ENCODE measurements at regions not wholly inside any gene's neighbourhood (a gene's known extent, or its start where the extent isn't known, plus 50 kb on each side); places are given as distances from the start of the nearest gene placed in this dataset.

DNA sequence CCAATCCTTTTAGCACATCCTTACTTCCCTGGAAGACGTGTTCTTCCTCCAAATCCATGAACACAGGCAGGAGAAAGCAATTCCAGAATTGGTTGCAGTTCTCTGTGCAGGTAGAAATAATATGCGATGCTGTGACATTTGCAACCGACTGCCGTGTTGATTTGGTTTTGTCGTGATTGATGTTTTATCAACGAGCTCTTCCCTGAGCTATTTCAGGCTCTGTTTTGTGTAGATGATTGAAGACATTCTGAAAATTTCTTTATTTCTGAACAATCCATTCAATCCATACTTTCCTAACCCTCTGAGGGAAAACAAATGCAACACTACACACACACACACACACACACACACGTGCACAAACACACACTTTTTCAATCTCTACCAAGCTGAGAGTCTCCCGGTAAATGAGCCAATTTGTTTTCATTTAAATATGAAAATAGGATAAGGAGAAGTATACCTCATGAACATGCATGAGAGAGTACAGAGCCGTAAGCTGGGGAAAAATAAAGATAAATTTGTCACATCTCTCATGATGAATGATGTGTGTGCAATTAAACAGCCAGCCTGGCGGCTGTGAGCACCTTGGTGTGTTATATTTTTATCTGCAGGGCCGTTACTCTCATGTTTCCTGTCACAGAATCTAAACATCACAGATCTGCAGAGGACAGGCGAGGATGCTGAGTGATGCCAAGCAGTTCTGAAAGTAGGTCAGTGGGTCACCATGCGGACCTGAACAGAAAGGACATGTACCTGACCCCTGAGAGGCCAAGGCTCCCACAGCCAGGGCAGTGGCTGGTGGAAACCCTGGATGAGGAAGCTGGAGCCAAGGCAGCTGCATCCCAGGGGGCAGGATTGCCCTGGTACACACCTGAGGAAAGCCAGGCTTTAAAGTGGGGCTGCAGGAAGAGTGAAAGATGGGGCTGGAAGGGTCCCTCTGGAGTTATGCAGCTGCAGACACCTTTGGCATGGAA, 64.8 kb downstream of the PDCL3 start:
- H3K4me3 ChIP-seq, result no peak overlapping the region
- H3K9ac ChIP-seq, result no peak overlapping the region
- H3K27me3 ChIP-seq, result no peaks in the 10 kb centered on the region
- TF ChIP-seq Cebpa-rat (IDR thresholded peaks at IDR 0.05), result no peak
- H3K9me3 ChIP-seq, result no peaks in the 10 kb centered on the region
- no peaks in the 10 kb centered on the region for H3K36me3 ChIP-seq
- peaks cover 30% of the 10 kb centered on the region for H3K4me1 ChIP-seq
- H4K20me1 ChIP-seq, result no peaks in the 10 kb centered on the region
- H3K27ac ChIP-seq, result no peak overlapping the region
- H3K4me2 ChIP-seq, result peak overlapping the region; percentile 72

DNA sequence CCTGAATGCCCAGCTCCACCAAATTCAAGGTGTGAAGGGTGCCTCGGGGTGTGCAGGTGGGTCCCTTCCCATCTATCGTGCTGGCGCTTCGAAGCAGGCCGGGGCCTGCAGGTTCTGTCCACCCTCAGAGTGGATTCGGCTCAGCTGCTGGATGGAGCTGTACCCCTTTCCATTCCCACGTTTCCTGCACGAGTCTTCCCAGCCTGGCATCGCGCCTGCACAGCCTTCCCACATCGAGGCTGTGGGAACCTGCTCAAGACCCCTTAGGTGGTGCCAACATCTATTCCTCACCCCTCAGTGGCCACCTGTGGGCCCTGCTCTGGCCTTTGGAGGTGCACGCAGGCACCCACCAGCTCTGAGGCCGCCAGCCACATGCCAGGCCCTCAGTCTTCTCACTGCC, 65.7 kb downstream of the PDCL3 start:
- Histone ChIP-seq H3K27ac (no peak overlapping the region), H3K9ac (no peak overlapping the region), H3K36me3 (no peaks in the 10 kb centered on the region), H3K27me3 (no peaks in the 10 kb centered on the region), H3K4me2 (peak overlapping the region; percentile 72), H4K20me1 (no peaks in the 10 kb centered on the region), H3K4me1 (peaks cover 30% of the 10 kb centered on the region), H3K4me3 (no peak overlapping the region), H3K9me3 (no peaks in the 10 kb centered on the region)
- TF ChIP-seq Cebpa-rat (IDR thresholded peaks at IDR 0.05), result no peak

DNA sequence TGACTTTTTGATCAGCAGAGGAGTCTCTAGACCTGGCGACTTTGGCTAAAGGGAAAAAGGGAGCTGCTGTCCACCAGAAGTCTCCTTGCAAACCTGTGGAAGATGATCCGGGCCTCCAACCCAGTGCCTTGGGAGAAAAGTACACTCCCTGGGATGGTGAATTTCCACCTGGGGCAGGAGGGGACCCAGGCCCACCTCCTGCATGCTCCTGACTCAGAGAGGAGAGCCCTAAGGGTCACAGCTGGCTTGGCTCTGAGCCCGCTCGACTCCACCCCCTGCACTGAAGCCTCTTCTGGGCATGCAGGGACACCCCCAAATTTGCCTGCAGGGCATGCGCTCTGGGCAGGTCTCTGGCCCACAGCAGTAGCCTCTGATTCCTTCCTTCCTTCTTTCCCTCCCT, 66.5 kb downstream of the PDCL3 start:
- no peaks in the 10 kb centered on the region for H4K20me1 ChIP-seq
- H3K36me3 ChIP-seq, result no peaks in the 10 kb centered on the region
- peaks cover 30% of the 10 kb centered on the region for H3K4me1 ChIP-seq
- H3K27ac ChIP-seq, result no peak overlapping the region
- no peak overlapping the region for H3K9ac ChIP-seq
- TF ChIP-seq Cebpa-rat (IDR thresholded peaks at IDR 0.05), result no peak
- H3K4me3 ChIP-seq, result no peak overlapping the region
- H3K27me3 ChIP-seq, result no peaks in the 10 kb centered on the region
- no peaks in the 10 kb centered on the region for H3K9me3 ChIP-seq
- H3K4me2 ChIP-seq, result no peak overlapping the region

DNA sequence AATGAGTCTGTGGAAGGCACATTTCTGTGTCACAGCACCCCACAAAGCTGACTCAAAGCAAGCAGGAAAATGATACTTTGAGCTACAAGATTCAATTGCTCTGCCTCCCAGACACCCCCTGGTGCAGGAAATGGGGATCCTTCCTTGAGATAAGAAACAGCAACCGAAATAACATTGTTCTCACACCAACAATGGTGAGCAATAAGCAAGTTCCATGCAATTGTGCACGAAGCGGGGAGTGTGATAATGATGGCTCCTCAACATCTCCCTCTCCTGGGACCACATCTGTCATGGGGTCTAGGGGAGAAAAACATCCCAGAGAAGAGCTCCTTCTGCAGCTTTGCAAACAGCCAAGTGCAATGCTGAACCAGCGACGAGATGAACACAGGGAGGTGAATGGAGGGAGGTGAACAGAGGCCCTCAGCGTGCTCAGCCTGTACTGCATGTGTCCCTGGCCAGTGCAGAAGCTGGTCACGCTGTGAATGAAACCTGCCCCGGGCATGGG, 67.7 kb downstream of the PDCL3 start:
- no peak overlapping the region for H3K4me2 ChIP-seq
- peaks cover 30% of the 10 kb centered on the region for H3K4me1 ChIP-seq
- no peak overlapping the region for H3K9ac ChIP-seq
- H3K4me3 ChIP-seq, result no peak overlapping the region
- H3K36me3 ChIP-seq, result no peaks in the 10 kb centered on the region
- no peaks in the 10 kb centered on the region for H3K27me3 ChIP-seq
- no peak overlapping the region for H3K27ac ChIP-seq
- H4K20me1 ChIP-seq, result no peaks in the 10 kb centered on the region
- no peak for TF ChIP-seq Cebpa-rat (IDR thresholded peaks at IDR 0.05)
- no peaks in the 10 kb centered on the region for H3K9me3 ChIP-seq

DNA sequence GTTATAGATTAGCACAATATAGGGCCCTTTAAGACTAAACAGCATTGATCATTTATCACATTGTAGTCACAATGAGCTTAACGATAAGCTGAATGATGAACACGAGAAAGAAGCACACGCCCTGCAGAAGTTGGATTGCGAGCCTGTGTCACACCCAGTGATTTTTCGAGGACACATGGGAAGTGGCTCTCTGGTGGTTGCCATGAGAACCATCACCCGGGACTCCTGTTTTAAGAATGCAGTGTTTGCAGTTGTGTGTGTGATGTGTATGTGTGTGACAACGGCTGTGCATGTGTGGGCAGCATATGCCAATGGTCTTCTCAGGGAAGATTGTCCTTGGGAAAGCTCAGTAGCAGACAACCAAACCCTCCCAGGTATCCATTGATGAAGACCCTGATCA, 69.2 kb downstream of the PDCL3 start:
- Histone ChIP-seq H3K9me3 (no peaks in the 10 kb centered on the region), H3K4me2 (no peak overlapping the region), H3K27me3 (no peaks in the 10 kb centered on the region), H3K4me1 (peaks cover 29% of the 10 kb centered on the region), H3K36me3 (no peaks in the 10 kb centered on the region), H4K20me1 (no peaks in the 10 kb centered on the region), H3K27ac (no peak overlapping the region), H3K9ac (no peak overlapping the region), H3K4me3 (no peak overlapping the region)
- no peak for TF ChIP-seq Cebpa-rat (IDR thresholded peaks at IDR 0.05)

DNA sequence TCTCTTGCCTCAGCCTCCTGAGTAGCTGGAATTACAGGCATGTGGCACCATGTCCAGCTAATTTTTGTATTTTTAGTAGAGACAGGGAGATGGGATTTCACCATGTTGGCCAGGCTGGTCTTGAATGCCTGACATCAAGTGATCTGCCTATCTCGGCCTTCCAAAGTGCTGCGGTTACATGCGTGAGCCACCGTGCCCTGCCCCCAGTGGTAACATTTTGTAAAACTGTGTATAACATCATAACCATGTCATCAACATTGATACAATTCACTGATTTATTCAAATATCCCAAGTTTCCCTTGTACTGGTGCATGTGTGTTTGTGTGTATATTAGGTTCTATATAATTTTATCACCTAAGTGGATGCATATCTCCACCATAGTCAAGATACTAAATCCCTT, 70.0 kb downstream of the PDCL3 start:
- H3K9ac ChIP-seq, result no peak overlapping the region
- H3K27ac ChIP-seq, result no peak overlapping the region
- no peaks in the 10 kb centered on the region for H4K20me1 ChIP-seq
- no peaks in the 10 kb centered on the region for H3K36me3 ChIP-seq
- no peak for TF ChIP-seq Cebpa-rat (IDR thresholded peaks at IDR 0.05)
- H3K4me3 ChIP-seq, result no peak overlapping the region
- H3K4me1 ChIP-seq, result peaks cover 21% of the 10 kb centered on the region
- H3K4me2 ChIP-seq, result no peak overlapping the region
- H3K9me3 ChIP-seq, result no peaks in the 10 kb centered on the region
- no peaks in the 10 kb centered on the region for H3K27me3 ChIP-seq

DNA sequence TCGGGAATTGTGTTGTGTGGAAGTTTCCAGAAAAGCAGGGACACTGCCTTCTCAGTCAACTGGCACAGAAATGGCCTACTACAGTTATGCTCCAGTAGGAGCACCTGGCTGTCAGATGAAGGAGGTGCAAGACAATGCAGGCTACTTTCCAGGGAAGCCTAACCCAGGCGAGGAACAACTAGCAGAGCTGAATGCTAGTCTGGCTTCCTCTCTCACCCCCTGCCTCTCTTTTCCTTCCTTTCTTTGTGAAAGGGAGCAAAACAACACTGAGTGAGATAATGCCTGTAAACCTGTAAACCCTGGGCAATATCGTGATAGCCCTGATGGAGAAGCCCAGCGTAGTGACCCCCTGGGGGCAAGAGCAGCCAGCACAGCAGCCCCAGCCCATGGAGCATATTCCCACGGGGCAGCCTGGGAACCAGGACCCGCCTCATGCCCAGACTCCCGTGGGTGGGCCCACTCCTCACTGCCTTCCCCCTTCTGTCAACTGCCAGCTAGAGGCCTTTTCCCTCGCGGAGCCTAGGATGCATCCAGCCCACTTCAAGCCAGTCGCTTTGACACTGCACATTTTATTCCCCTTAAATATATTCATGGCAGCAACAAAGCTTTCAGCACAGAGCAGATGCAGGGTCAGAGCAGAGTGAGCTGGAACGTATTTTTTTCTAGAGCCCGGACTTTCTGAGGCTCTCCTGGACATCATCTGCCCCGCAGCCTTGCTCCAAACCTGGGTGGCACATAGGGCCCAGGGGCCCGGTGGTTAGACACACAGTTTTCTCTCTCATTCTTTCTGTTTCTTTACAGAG, 77.0 kb downstream of the PDCL3 start:
- H3K36me3 ChIP-seq, result no peaks in the 10 kb centered on the region
- H3K27me3 ChIP-seq, result no peaks in the 10 kb centered on the region
- no peak overlapping the region for H3K9ac ChIP-seq
- no peak overlapping the region for H3K4me3 ChIP-seq
- no peak for TF ChIP-seq Cebpa-rat (IDR thresholded peaks at IDR 0.05)
- peak overlapping the region; percentile 21; the same call in 1 of the 2 replicates for H3K4me2 ChIP-seq
- peaks cover 2% of the 10 kb centered on the region for H3K9me3 ChIP-seq
- no peak overlapping the region for H3K27ac ChIP-seq
- no peaks in the 10 kb centered on the region for H4K20me1 ChIP-seq
- H3K4me1 ChIP-seq, result peaks cover 50% of the 10 kb centered on the region

DNA sequence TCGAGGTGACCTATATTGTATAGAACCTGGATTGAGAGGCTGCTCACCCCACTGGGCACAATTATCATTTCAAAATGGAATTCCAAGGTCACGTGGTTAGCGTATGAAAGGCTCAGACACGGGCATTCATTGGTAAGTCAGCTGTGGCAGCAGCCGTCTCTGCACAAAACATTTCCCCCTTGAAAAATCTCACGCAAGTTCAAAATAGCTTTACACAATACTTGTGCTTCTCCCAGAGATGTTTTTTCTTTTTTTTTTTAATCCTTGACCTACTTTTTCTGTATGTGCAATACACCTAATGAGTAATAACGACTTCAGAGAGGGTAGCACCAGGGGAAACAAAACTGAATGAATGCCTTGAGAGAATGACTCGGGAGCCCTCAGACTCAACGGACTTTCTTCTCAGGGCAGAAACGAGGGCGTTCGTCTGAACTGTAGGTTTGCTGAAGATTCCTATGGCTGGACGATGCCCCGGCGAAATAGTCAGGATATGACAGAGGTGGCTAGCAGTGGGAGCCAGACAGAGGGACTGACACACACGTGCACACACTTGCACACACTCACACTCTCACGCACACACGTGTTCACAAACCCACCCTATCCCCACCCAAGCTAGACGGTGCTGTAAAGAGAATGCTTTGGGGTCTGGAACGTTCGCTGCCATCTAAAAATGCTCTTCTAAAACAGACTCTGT, 77.8 kb downstream of the PDCL3 start:
- Histone ChIP-seq H4K20me1 (no peaks in the 10 kb centered on the region), H3K4me1 (peaks cover 53% of the 10 kb centered on the region), H3K36me3 (no peaks in the 10 kb centered on the region), H3K9ac (no peak overlapping the region), H3K4me3 (no peak overlapping the region), H3K27me3 (no peaks in the 10 kb centered on the region), H3K27ac (no peak overlapping the region), H3K9me3 (peaks cover 10% of the 10 kb centered on the region), H3K4me2 (peak overlapping the region; percentile 21; the same call in 1 of the 2 replicates)
- TF ChIP-seq Cebpa-rat (IDR thresholded peaks at IDR 0.05), result no peak

DNA sequence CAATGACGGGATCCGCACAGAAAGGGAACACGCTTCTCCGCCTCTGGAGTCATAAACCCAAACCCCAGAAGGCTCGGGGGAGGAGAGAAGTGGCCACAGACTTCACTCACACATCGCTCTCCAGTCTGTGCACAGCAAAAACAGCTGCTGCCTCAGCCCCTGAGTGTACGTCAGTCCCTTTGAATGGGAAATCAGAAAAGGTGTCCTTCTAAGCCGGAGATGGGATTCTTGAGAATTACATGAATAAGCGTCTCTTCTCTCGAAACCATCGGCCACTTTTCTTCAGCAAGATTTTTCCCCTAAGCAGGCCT, 78.3 kb downstream of the PDCL3 start:
- Histone ChIP-seq H3K36me3 (no peaks in the 10 kb centered on the region), H3K9me3 (peaks cover 14% of the 10 kb centered on the region), H3K27ac (no peak overlapping the region), H4K20me1 (no peaks in the 10 kb centered on the region), H3K4me3 (no peak overlapping the region), H3K4me1 (peaks cover 53% of the 10 kb centered on the region), H3K9ac (no peak overlapping the region), H3K4me2 (peak overlapping the region; percentile 71), H3K27me3 (no peaks in the 10 kb centered on the region)
- no peak for TF ChIP-seq Cebpa-rat (IDR thresholded peaks at IDR 0.05)
